ENCODE measurements at regions not wholly inside any gene's neighbourhood (a gene's known extent, or its start where the extent isn't known, plus 50 kb on each side); places are given as distances from the start of the nearest gene placed in this dataset.
A peak's percentile ranks its signal among the peaks of the same experiment; 100 is the strongest.

DNA sequence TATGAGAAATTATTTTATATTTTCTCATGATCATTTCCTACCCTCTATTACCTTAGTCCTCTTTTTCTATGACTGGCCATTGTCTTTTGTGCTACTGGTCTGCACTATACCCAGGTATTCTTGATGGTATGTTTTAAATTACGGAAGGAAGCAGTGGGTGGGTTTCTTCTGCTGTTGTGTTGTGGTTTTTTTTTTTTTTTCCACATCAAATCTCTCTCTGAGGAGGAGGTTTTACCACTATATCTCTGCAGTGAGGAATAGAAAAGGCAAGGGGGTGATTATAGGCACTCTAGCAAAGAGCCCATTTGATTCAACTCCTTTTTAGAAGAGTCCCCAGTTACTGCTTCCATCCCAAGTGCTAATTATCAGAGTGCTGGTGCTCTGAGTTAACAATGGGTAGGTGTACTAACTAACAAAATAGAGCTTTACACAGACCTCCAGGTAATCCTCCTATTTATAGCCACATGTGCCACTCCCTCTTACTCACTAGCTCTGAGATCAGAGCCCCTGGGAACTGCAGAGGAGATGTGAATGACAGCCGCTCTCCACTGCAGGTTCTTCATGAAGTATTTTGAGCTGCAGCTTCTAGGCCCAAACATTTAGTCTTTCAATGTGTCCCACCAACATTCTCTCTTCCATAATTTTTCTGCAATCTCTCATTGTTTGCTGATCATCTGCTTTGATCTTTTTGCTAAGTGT, 301.6 kb upstream of the GULP1 start:
- TF ChIP-seq GATA2 (IDR thresholded peaks at IDR 0.05; ENCODE audit: low read depth, low read length) = no peak
- TF ChIP-seq GATA3 (IDR thresholded peaks at IDR 0.05; ENCODE audit: low read depth, low read length) = no peak

DNA sequence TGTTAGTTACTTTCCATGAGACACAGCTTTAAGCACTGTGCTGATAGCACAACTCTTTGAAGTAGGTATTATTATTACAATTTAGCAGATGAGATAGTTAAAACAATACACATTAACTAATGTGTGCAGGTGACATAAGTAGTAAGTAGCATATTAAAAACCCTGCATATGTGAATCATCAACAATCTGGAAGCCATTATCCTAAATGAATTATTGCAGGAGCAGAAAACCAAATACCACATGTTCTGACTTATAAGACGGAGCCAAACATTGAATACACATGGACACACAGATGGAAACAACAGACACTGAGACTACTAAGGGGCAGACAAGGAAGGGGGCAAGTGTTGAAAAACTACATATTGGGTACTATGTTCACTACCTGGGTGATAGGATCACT, 300.3 kb upstream of the GULP1 start:
- no peak for TF ChIP-seq GATA2 (IDR thresholded peaks at IDR 0.05; ENCODE audit: low read depth, low read length)

DNA sequence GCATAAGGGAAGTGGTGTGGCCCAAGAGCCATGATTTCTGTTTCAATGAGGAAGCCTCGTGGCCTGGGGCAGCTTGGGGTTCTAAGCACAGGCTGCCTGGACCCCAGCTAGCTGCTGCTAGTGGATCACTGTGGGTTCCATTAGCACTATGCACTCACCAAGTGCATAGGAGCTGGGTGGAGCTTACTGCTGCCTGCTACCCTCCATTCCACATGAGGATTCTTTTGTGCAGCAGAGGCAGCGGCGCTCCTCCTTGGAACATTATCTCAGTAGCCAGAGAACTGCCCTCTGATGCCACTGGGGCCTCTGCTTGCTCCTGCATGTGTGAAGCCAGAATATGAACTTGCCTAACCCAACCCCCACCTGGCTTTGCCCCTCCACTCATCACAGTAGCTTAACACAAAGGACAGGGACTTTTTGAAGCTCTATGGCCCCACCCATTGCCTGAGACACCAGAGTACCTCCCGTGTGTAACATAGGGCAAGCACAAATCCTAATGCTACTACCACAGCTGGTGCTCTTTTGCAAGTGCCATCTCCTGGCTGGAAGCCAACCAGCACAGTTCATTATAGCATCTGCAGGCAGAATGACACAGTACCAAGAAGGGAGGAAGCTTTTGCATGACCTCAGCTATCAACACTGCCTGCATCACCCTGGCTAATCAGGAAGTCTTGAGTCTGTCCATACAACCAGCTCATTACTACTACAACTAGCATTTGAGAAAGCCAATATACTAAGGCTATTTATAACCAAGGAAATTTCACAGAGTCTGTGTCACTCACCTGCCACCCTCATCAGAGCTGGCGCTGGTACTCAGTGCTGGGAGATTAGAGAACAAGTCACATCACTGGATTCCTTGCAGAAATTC, 297.0 kb upstream of the GULP1 start:
- no peak for TF ChIP-seq GATA2 (IDR thresholded peaks at IDR 0.05; ENCODE audit: low read depth, low read length)
- no peak for TF ChIP-seq GATA3 (IDR thresholded peaks at IDR 0.05; ENCODE audit: low read depth, low read length)

DNA sequence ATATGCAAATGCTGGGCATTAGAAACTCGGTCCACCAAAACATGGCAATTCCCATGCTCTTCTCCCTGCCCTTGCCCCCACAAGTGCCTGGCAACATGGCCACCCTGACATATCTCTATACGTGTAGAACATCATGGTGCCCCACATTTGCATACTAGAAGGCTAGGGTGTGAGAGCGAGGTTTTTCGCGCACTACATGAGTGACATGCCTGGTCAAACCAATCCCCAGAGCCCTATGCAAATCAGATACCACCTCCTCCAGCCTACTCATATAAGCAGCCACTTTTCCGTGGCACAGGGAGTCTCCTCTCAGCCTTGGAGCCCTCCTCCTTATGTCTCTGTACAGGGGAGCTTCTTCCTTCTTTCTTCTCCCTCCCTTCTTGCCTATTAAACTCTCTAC, 296.1 kb upstream of the GULP1 start:
- TF ChIP-seq GATA2 (IDR thresholded peaks at IDR 0.05; ENCODE audit: low read depth, low read length) (no peak), GATA3 (IDR thresholded peaks at IDR 0.05; ENCODE audit: low read depth, low read length) (no peak)

DNA sequence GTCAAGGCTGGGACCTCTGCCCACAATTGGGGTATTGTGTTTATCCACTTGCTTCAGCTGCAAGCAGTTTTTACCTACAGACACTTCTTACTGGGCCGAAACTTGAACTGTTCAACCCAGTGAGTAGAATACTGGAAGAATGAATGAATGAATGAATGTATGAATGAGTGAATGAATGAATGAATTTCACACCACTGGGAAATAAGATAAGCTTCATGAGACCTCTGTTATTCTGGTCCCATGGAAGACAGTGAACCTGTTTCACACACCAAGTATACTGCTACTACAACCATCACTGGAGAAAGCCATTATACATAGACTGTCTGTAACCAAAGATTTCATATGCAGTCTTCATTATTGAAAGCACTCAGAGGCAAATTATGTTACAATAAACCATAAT, 295.0 kb upstream of the GULP1 start:
- no peak for TF ChIP-seq GATA3 (IDR thresholded peaks at IDR 0.05; ENCODE audit: low read depth, low read length)
- no peak for TF ChIP-seq GATA2 (IDR thresholded peaks at IDR 0.05; ENCODE audit: low read depth, low read length)

DNA sequence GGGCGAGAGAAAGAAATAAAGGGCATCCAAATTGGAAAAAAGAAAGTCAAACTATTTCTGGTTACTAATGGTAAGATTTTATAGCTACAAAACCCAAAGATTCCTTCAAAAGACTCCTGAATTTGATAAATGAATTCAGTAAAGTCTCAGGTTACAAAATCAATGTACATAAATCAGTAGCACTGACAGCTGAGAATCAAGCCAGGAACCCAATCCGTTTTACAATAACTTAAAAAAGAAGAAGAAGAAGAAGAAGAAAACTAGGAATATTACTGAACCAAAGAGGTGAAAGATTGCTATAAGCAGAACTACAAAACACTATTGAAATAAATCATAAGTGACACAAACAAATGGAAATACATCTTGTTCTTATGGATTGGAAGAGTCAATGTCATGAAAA, 291.5 kb upstream of the GULP1 start:
- TF ChIP-seq GATA3 (IDR thresholded peaks at IDR 0.05; ENCODE audit: low read depth, low read length) (no peak), GATA2 (IDR thresholded peaks at IDR 0.05; ENCODE audit: low read depth, low read length) (no peak)

DNA sequence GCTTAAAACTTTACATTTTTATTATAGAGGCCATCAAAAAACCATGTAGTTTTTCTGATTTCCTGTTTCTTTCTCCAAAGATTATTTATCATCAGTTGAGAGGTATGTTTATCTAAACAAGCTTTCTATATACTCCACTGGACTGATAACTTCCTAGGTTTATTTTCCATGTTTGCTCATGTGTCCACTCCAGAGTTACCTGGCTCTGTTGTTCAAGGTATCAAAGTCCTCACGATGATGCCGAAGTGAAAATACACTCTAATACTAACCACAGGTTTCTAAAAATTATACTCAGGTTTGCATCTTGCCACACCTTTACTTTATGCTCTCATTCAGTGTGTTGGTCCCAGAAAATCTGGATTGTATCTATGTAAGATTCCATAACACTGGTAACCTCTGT, 287.9 kb upstream of the GULP1 start:
- TF ChIP-seq GATA3 (IDR thresholded peaks at IDR 0.05; ENCODE audit: low read depth, low read length) (no peak), GATA2 (IDR thresholded peaks at IDR 0.05; ENCODE audit: low read depth, low read length) (no peak)

DNA sequence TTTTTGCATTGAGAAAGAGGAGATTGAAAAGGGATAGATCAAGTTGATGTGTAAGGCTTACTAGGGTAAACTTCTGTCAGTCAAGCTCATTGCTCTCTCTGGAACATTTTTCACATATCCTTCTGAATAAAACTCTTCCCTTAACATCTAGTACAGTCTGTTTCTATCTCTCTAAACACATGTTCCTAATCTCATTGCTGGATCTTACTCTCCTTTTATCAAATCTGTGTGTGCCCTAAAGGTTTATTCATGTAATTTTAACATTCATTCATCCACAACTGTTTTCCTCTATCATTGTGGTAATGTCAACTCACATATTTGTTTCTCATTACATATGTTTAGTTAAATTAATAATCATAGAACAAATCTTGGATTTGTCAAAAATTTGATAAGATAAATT, 277.9 kb upstream of the GULP1 start:
- TF ChIP-seq GATA2 (IDR thresholded peaks at IDR 0.05; ENCODE audit: low read depth, low read length) (peak; percentile 68), GATA3 (IDR thresholded peaks at IDR 0.05; ENCODE audit: low read depth, low read length) (peak; percentile 97)

DNA sequence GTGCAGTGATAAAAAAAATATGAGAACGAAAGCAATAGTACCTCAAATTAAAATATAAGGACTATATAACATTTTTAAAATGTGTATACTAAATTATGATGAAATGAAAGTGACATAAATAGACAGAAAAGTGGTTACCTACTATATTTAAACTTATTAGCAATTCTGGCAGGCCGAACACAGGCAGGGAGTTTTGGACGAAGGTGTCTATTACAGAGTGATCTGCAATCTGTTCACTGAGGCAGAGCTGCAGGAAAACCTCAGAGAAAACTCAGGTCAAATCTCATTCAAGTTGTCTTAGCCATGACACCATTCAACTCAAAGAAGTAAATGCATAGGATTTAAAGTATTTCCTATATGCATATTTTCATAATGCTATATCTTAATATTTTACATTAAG, 274.8 kb upstream of the GULP1 start:
- no peak for TF ChIP-seq GATA3 (IDR thresholded peaks at IDR 0.05; ENCODE audit: low read depth, low read length)
- no peak for TF ChIP-seq GATA2 (IDR thresholded peaks at IDR 0.05; ENCODE audit: low read depth, low read length)

DNA sequence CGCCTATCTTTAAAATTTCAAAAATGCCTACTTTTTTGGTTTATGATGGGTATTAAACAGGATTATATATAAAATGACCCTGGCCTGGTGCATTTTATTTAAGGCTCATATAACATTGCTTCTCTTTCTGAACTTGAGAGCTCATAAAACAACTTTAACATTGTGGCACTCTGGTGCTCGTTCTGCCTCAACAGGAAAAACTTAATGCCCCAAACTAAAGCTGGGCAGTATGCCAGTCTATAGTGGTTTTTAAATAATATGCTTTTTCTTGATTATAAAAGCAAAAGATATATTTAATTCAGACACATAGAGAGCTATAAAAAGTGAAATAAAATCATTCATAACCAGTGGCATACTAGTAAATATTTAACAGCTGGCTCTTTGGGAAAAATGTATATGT, 269.3 kb upstream of the GULP1 start:
- TF ChIP-seq GATA2 (IDR thresholded peaks at IDR 0.05; ENCODE audit: low read depth, low read length) (no peak), GATA3 (IDR thresholded peaks at IDR 0.05; ENCODE audit: low read depth, low read length) (no peak)

DNA sequence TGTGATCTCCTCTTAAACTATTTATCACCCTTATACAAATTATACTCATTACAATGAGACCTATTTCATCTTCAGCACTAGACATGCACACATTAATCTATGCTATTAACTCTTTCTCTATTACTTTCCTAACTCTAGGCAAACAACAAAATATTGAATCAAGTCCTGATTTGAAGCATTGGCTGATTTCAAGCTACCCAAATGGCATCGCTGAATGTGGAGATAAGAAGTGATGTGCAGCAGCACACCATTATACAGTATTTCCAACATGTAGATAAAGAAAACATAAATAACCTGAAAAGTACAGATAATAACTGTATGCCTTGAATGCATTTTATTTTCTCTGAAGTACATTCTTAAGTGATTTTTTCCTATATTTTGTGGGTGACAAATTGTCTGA, 268.6 kb upstream of the GULP1 start:
- peak; percentile 79; the same call in 1 of the 2 replicates for TF ChIP-seq GATA2 (IDR thresholded peaks at IDR 0.05; ENCODE audit: low read depth, low read length)
- TF ChIP-seq GATA3 (IDR thresholded peaks at IDR 0.05; ENCODE audit: low read depth, low read length) = peak; percentile 92

DNA sequence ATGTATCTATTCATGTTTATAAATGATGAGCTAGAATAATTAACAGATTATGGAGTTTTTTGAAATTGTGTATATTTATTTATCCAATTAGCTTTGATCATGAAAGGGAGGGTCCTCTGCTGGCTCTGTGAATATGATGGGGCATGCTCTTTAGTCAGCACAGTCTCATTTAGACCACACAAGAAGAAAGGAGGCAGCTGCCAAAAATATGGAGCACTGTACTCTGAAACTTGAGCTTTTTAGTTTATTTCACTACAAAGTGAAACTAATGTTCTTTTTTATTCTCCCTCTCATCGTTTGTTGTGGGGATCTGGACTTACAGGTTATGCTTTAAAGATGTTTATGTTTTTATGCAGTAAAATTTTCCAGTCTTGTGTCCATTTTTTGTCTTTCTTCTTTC, 266.9 kb upstream of the GULP1 start:
- TF ChIP-seq GATA2 (IDR thresholded peaks at IDR 0.05; ENCODE audit: low read depth, low read length) (no peak), GATA3 (IDR thresholded peaks at IDR 0.05; ENCODE audit: low read depth, low read length) (no peak)

DNA sequence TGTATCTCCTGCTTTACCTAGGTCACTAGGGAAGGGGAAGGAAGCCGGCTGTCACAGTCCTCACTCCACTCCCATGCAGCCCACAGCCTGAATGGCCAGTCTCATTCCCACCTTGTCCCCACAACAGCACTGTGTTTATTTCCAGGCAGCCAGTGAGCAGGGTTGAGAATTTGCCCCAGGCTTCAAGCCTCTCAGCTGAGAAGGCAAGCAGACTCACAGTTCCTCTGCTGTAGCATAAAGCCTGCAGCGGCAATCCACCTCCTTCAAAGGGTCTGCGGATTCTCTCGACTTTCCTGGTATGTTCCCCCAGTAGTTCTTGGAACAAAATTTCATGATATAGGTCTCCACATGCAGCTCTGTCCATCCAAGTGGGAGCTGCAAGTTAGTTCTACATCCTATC, 262.9 kb upstream of the GULP1 start:
- TF ChIP-seq GATA2 (IDR thresholded peaks at IDR 0.05; ENCODE audit: low read depth, low read length) (no peak), GATA3 (IDR thresholded peaks at IDR 0.05; ENCODE audit: low read depth, low read length) (no peak)

DNA sequence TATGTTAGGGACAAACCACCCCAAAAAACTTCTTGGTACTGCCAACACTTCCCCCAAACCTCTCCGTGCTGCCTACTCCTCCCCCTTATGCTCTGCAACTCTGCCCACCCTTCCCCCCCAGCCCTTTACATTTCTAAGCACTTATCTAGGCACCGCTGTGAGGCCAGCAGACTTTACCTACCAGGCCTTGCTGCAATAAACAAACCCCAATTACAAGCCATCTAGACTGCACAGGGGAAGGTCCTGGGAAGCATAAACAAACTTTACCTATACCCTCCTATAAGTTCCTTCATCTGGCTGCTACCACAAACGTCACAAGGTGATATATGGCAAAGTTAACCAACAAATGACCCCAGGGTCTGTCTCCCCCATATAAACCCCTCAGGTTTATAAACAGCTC, 259.4 kb upstream of the GULP1 start:
- no peak for TF ChIP-seq GATA3 (IDR thresholded peaks at IDR 0.05; ENCODE audit: low read depth, low read length)
- TF ChIP-seq GATA2 (IDR thresholded peaks at IDR 0.05; ENCODE audit: low read depth, low read length) = no peak

DNA sequence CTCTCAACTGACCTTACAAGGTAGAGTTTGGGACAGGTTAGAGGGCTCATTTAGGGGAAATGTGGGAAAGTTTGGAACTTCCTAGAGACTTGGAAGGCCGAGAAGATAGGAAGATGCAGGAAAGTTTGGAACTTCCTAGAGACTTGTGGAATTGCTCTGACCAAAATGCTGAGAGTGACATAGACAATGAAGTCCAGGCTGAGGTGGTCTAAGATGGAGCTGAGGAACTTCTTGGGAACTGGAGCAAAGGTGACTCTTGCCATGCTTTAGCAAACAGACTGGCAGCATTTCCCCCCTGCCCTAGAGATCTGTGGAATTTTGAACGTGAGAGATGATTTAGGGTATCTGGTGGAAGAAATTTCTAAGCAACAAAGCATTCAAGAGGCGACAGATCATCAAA, 258.9 kb upstream of the GULP1 start:
- TF ChIP-seq GATA3 (IDR thresholded peaks at IDR 0.05; ENCODE audit: low read depth, low read length) = no peak

Measured in SH-SY5Y (cell line).